Gastrocnemius medialis (tissue), 4 donors: ENCODE measurements at regions not wholly inside any gene's neighbourhood (a gene's known extent, or its start where the extent isn't known, plus 50 kb on each side); places are given as distances from the start of the nearest gene placed in this dataset.
"Not testable (repeated sequence)": the region's sequence is repeated elsewhere in the genome, so short reads cannot be mapped to it uniquely, and the experiment has no call there.

Source experiments
- POLR2A ChIP-seq, 2 donors: fragments of 450-650 bp; IDR thresholded peaks; one replicate each; pipeline ENCODE4 v1.6.1; 2017; ENCODE audit warnings: antibody characterized with exemption in 2 of 2, mild to moderate bottlenecking in 2 of 2, moderate library complexity in 2 of 2
- TF ChIP-seq, protein P1 (sequence below), 5 experiments: fragments of 450-650 bp in 3 of 5; fragments of 200-600 bp in 2 of 5; sonication (generic) in 2 of 5; IDR thresholded peaks in 4 of 5; conservative IDR thresholded peaks in 1 of 5; 1 replicate in 4 of 5; 2 replicates in 1 of 5; pipeline ENCODE4 v1.5.1; 2016 to 2019; ENCODE audit warnings: antibody characterized with exemption in 5 of 5, mild to moderate bottlenecking in 3 of 5, moderate library complexity in 3 of 5

DNA sequence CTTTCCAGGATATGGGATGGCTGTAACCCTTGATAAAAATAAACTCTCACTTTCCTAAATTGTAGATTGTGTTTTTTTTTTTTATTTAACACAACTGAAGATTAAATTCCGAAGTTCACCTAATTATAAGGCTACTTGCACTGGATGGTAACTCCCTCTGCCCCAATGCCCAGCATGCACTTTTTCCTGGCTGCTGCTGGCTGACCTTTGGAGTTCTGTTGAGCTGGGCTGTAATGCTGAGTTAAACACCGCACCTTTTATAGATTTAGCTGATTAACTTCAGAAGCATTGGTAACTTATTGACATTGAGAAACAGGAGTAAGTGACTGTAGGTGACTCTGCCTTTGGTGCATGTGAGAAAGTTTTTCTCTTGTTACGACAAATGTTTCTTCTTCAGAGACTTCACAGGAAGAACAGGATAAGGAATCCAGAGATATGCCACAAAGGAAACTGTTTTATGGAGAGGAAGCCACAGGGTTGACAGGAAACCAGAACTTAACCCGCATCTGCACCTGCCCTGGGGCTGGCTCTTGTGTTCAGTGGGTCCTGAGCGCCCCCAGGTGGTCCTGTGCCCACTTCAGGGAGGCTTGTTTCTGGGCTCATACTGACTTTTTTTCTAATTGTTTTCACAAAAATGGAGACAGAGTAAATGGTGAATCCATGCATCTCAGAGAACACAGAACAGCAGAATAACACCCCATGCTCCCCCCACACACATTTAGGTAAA, 1240.3 kb downstream of the TMEM121 start:
- TF ChIP-seq, protein P1, sequence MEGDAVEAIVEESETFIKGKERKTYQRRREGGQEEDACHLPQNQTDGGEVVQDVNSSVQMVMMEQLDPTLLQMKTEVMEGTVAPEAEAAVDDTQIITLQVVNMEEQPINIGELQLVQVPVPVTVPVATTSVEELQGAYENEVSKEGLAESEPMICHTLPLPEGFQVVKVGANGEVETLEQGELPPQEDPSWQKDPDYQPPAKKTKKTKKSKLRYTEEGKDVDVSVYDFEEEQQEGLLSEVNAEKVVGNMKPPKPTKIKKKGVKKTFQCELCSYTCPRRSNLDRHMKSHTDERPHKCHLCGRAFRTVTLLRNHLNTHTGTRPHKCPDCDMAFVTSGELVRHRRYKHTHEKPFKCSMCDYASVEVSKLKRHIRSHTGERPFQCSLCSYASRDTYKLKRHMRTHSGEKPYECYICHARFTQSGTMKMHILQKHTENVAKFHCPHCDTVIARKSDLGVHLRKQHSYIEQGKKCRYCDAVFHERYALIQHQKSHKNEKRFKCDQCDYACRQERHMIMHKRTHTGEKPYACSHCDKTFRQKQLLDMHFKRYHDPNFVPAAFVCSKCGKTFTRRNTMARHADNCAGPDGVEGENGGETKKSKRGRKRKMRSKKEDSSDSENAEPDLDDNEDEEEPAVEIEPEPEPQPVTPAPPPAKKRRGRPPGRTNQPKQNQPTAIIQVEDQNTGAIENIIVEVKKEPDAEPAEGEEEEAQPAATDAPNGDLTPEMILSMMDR (IDR thresholded peaks at IDR 0.05 in 4 of 5, conservative IDR thresholded peaks at IDR 0.05 in 1 of 5) = not testable (repeated sequence)
- TF ChIP-seq POLR2A (IDR thresholded peaks at IDR 0.05) = not testable (repeated sequence)
